Esophagus muscularis mucosa (tissue), 3 donors: ENCODE measurements at regions not wholly inside any gene's neighbourhood (a gene's known extent, or its start where the extent isn't known, plus 50 kb on each side); places are given as distances from the start of the nearest gene placed in this dataset.

Experiments
- POLR2A ChIP-seq: fragments of 450-650 bp; IDR thresholded peaks from one replicate; pipeline ENCODE4 v1.6.1; 2017; ENCODE audit warnings: antibody characterized with exemption, moderate library complexity, mild to moderate bottlenecking, low read depth
- TF ChIP-seq, protein P1 (sequence below), 3 experiments: fragments of 200-600 bp in 2 of 3; fragments of 450-650 bp in 1 of 3; sonication (generic) in 2 of 3; IDR thresholded peaks; one replicate each; pipeline ENCODE4 v1.5.1; 2017 to 2019; ENCODE audit warnings: antibody characterized with exemption in 3 of 3, mild to moderate bottlenecking in 2 of 3, moderate library complexity in 1 of 3

GRCh38 chr12:4104722-4105244, 168.8 kb upstream of the CCND2 start:
- TF ChIP-seq, protein P1, sequence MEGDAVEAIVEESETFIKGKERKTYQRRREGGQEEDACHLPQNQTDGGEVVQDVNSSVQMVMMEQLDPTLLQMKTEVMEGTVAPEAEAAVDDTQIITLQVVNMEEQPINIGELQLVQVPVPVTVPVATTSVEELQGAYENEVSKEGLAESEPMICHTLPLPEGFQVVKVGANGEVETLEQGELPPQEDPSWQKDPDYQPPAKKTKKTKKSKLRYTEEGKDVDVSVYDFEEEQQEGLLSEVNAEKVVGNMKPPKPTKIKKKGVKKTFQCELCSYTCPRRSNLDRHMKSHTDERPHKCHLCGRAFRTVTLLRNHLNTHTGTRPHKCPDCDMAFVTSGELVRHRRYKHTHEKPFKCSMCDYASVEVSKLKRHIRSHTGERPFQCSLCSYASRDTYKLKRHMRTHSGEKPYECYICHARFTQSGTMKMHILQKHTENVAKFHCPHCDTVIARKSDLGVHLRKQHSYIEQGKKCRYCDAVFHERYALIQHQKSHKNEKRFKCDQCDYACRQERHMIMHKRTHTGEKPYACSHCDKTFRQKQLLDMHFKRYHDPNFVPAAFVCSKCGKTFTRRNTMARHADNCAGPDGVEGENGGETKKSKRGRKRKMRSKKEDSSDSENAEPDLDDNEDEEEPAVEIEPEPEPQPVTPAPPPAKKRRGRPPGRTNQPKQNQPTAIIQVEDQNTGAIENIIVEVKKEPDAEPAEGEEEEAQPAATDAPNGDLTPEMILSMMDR (IDR thresholded peaks at IDR 0.05), result no peak
- TF ChIP-seq POLR2A, result no peak
